K562 (cell line): ENCODE measurements at regions not wholly inside any gene's neighbourhood (a gene's known extent, or its start where the extent isn't known, plus 50 kb on each side); places are given as distances from the start of the nearest gene placed in this dataset.

Source experiments
- ARID1B ChIP-seq: fragments of 450-650 bp; IDR thresholded peaks from 2 replicates; pipeline ENCODE4 v1.6.1; 2016; ENCODE audit warnings: antibody characterized with exemption, mild to moderate bottlenecking, inconsistent platforms
- CBFA2T2 ChIP-seq: fragments of 450-650 bp; conservative IDR thresholded peaks from 2 replicates; pipeline ENCODE4 v1.6.1; 2017; ENCODE audit warnings: mild to moderate bottlenecking
- CBX3 ChIP-seq, 2 experiments: IDR thresholded peaks; 1 replicate in 1 of 2; 2 replicates in 1 of 2; pipeline ENCODE4 v1.6.1; 2012; ENCODE audit warnings: inconsistent platforms in 2 of 2, low read length in 2 of 2, borderline replicate concordance in 1 of 2, control low read depth in 1 of 2
- IRF2 ChIP-seq: sonication (generic); formaldehyde crosslinking; IDR thresholded peaks from 2 replicates; pipeline ENCODE4 v1.8.1; 2022; ENCODE audit warnings: mild to moderate bottlenecking, missing genetic modification reagents
- MTA2 ChIP-seq: fragments of 450-650 bp; IDR thresholded peaks from 2 replicates; pipeline ENCODE4 v1.6.1; 2016; ENCODE audit warnings: low read depth
- NCOR1 ChIP-seq: fragments of 450-650 bp; IDR thresholded peaks from 2 replicates; pipeline ENCODE4 v1.6.1; 2016; ENCODE audit warnings: mild to moderate bottlenecking, moderate library complexity
- NFATC3 ChIP-seq: fragments of 450-650 bp; IDR thresholded peaks from 2 replicates; pipeline ENCODE4 v1.6.1; 2017; ENCODE audit warnings: mild to moderate bottlenecking
- SFPQ ChIP-seq: fragments of 200-400 bp; formaldehyde crosslinking; IDR thresholded peaks from 2 replicates; pipeline ENCODE4 v1.6.1; 2017; ENCODE audit warnings: mild to moderate bottlenecking, low read depth, low read length, moderate library complexity
- TCF3 ChIP-seq: sonication (generic); formaldehyde crosslinking; IDR thresholded peaks from 2 replicates; pipeline ENCODE4 v1.4.0; 2020; ENCODE audit warnings: mild to moderate bottlenecking, missing genetic modification reagents
- ZFX ChIP-seq: sonication (generic); formaldehyde crosslinking; IDR thresholded peaks from 2 replicates; pipeline ENCODE4 v1.8.0; 2022; ENCODE audit warnings: mild to moderate bottlenecking, missing genetic modification reagents, moderate library complexity
- ZZZ3 ChIP-seq: fragments of 450-650 bp; IDR thresholded peaks from 2 replicates; pipeline ENCODE4 v1.6.1; 2016; ENCODE audit warnings: antibody characterized with exemption, mild to moderate bottlenecking, moderate library complexity
- TF ChIP-seq, protein P1 (sequence below), 2 experiments: fragments of 150-350 bp in 1 of 2; IDR thresholded peaks; 2 replicates each; pipeline ENCODE4 v1.6.1; 2012 to 2016; ENCODE audit warnings: low read depth in 2 of 2, low read length in 2 of 2, mild to moderate bottlenecking in 1 of 2, moderate library complexity in 1 of 2
- TF ChIP-seq, protein P2 (sequence below): fragments of 250-450 bp; sonication (Bioruptor Pico); IDR thresholded peaks from 2 replicates; pipeline ENCODE4 v1.5.0; 2020; ENCODE audit warnings: mild to moderate bottlenecking

- TF ChIP-seq, protein P1, sequence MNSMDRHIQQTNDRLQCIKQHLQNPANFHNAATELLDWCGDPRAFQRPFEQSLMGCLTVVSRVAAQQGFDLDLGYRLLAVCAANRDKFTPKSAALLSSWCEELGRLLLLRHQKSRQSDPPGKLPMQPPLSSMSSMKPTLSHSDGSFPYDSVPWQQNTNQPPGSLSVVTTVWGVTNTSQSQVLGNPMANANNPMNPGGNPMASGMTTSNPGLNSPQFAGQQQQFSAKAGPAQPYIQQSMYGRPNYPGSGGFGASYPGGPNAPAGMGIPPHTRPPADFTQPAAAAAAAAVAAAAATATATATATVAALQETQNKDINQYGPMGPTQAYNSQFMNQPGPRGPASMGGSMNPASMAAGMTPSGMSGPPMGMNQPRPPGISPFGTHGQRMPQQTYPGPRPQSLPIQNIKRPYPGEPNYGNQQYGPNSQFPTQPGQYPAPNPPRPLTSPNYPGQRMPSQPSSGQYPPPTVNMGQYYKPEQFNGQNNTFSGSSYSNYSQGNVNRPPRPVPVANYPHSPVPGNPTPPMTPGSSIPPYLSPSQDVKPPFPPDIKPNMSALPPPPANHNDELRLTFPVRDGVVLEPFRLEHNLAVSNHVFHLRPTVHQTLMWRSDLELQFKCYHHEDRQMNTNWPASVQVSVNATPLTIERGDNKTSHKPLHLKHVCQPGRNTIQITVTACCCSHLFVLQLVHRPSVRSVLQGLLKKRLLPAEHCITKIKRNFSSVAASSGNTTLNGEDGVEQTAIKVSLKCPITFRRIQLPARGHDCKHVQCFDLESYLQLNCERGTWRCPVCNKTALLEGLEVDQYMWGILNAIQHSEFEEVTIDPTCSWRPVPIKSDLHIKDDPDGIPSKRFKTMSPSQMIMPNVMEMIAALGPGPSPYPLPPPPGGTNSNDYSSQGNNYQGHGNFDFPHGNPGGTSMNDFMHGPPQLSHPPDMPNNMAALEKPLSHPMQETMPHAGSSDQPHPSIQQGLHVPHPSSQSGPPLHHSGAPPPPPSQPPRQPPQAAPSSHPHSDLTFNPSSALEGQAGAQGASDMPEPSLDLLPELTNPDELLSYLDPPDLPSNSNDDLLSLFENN (IDR thresholded peaks at IDR 0.05; ENCODE audit: low read depth in 2 of 2, low read length in 2 of 2) = 0 out of 4 replicates have a peak, but pooled peaks of 1 of the 2 experiments have one; percentile 22
- TF ChIP-seq SFPQ = no peak
- TF ChIP-seq NFATC3 = no peak
- TF ChIP-seq, protein P2, sequence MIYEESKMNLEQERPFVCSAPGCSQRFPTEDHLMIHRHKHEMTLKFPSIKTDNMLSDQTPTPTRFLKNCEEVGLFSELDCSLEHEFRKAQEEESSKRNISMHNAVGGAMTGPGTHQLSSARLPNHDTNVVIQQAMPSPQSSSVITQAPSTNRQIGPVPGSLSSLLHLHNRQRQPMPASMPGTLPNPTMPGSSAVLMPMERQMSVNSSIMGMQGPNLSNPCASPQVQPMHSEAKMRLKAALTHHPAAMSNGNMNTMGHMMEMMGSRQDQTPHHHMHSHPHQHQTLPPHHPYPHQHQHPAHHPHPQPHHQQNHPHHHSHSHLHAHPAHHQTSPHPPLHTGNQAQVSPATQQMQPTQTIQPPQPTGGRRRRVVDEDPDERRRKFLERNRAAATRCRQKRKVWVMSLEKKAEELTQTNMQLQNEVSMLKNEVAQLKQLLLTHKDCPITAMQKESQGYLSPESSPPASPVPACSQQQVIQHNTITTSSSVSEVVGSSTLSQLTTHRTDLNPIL (CRISPR knock-in tag) = no peak
- TF ChIP-seq ZZZ3 = no peak
- TF ChIP-seq CBX3 (IDR thresholded peaks at IDR 0.05; ENCODE audit: borderline replicate concordance in 1 of 2, low read length in 2 of 2) = peak in 1 of 2 experiments; percentile 23; a peak in 1 of 3 replicates
- no peak for TF ChIP-seq ZFX (CRISPR knock-in tag)
- peak; percentile 60; the same call in 1 of the 2 replicates for TF ChIP-seq NCOR1
- TF ChIP-seq ARID1B = peak; percentile 82
- no peak for TF ChIP-seq IRF2 (CRISPR knock-in tag)
- TF ChIP-seq TCF3 (CRISPR knock-in tag) = peak; percentile 68
- peak; percentile 73 for TF ChIP-seq CBFA2T2
- peak; percentile 66 for TF ChIP-seq MTA2
These were observed 104.0 kb upstream of the BMP2K start (continued) for GRCh38 chr4:78671903-78672815.
